Brain microvascular endothelial cell (primary cell): ENCODE measurements at regions not wholly inside any gene's neighbourhood (a gene's known extent, or its start where the extent isn't known, plus 50 kb on each side); places are given as distances from the start of the nearest gene placed in this dataset.
A peak's percentile ranks its signal among the peaks of the same experiment; 100 is the strongest.

Experiments used
- DNase-seq: peaks from one replicate; pipeline ENCODE4 v3.0.0-alpha.2; 2020
- H3K27ac ChIP-seq: fragments of 250-450 bp; sonication (Bioruptor Pico); 2 replicates; pipeline ENCODE4 v1.5.1; 2020; ENCODE audit warnings: mild to moderate bottlenecking, moderate library complexity
- H3K27me3 ChIP-seq: fragments of 250-450 bp; sonication (Bioruptor Pico); replicated peaks from 2 replicates; pipeline ENCODE4 v1.5.1; 2020; ENCODE audit warnings: mild to moderate bottlenecking
- H3K36me3 ChIP-seq: fragments of 250-450 bp; sonication (Bioruptor Pico); replicated peaks from 2 replicates; pipeline ENCODE4 v1.5.1; 2020; ENCODE audit warnings: mild to moderate bottlenecking
- H3K4me3 ChIP-seq: 2 replicates; pipeline ENCODE4 v1.5.1; 2011; ENCODE audit warnings: low read depth, mild to moderate bottlenecking, control low read depth, low read length, moderate library complexity
- in situ Hi-C: cut with HindIII; loops from 2 replicates; pipeline ENCODE4 v1.10.0; 2017; ENCODE audit warnings: low sequenced_read_pairs, low pct_ligation_motif_present
- TF ChIP-seq, protein P1 (sequence below): IDR thresholded peaks from 2 replicates; pipeline ENCODE4 v1.5.1; 2011; ENCODE audit warnings: low read depth, mild to moderate bottlenecking, moderate library complexity, low read length, control low read depth, inconsistent platforms; ENCODE audit errors: missing control alignments

DNA sequence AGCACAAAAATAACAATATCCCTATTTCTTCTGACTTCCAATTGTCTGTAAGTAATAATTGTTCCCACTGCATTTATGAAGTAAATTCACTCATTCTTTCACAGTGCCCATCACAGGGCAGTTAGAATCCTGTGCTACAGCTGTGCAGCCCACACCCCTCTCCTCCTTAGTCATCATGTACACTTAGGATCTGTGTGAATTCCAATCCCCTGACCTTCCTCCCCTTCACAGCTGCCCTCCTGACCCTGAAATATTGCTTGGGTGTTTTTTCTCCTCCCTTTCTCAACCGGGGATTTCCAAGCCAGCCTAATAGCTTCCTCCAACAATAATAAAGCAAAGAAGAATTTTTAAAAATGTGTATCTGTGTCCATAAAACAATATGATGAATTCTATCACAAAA is 91.5 kb upstream of the BEND6 start:
- DNase-seq = peak; percentile 72
- H3K36me3 ChIP-seq = no peaks in the 10 kb centered on the region

DNA sequence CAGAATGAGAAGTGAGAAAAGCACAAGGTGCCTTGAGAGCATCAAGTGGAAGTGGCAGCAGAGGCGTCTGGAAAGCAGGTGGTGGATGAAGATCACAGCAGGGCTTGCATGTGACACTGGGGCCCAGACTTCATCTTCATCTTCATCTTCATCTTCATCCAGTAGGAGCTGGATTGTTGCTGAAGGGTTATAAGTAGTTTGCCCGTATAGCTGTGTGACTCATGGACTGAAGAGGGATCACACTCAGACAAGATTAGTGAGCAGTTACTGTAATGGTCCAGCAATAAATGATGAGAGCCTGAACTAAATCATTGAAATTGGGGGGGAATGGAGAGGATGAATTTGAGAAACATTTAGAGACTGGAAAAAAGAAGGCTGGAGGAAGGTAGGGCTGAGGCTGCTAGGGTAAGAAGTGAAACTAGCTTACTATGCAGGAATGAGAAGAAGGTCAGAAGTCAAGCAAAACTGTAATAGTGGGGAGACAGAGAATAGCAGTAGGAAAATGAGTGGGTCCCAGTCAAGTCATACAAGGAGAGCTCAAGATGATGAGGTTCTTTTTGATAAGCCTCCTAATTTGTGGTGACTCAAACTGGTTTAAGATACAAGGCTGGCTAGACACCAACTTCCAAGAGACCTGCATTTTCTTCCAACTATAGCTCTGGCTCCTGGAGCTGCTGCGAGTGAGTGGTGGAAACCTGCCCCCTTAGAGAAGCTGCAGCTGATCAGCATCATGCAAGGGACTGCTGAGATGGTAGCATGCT is 92.3 kb upstream of the BEND6 start:
- DNase-seq = no peak
- H3K27ac ChIP-seq = peak overlapping the region; percentile 12
- in situ Hi-C loops = no loop called here
- TF ChIP-seq, protein P1, sequence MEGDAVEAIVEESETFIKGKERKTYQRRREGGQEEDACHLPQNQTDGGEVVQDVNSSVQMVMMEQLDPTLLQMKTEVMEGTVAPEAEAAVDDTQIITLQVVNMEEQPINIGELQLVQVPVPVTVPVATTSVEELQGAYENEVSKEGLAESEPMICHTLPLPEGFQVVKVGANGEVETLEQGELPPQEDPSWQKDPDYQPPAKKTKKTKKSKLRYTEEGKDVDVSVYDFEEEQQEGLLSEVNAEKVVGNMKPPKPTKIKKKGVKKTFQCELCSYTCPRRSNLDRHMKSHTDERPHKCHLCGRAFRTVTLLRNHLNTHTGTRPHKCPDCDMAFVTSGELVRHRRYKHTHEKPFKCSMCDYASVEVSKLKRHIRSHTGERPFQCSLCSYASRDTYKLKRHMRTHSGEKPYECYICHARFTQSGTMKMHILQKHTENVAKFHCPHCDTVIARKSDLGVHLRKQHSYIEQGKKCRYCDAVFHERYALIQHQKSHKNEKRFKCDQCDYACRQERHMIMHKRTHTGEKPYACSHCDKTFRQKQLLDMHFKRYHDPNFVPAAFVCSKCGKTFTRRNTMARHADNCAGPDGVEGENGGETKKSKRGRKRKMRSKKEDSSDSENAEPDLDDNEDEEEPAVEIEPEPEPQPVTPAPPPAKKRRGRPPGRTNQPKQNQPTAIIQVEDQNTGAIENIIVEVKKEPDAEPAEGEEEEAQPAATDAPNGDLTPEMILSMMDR = no peak
- H3K27me3 ChIP-seq = no peaks in the 10 kb centered on the region
- H3K4me3 ChIP-seq = no peak overlapping the region
- no peaks in the 10 kb centered on the region for H3K36me3 ChIP-seq

More for the DNA sequence above, 91.5 kb upstream of the BEND6 start:
- Histone ChIP-seq H3K27me3 (no peaks in the 10 kb centered on the region), H3K27ac (peak overlapping the region; percentile 55), H3K4me3 (no peak overlapping the region)
- TF ChIP-seq, protein P1 = no peak
- in situ Hi-C loops = no loop called here

DNA sequence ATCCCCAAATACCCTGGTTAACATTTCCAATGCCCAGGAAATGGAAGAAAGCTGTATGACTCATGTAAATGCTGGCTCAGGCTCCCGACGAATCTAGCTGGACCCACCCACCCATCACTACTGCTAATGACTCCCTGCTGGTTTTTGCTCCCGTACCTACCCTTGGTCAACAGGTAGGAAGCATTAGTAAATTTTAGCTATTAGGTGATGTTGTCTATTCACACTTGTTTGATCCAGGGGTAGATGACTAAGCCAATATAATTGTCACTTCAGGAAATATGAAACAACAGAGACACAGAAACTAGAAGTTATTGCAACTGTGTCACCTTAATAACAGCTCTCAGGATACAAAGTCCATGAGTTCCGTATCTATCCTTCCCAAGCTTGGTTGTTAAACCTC is 94.4 kb upstream of the BEND6 start:
- Histone ChIP-seq H3K36me3 (no peaks in the 10 kb centered on the region), H3K4me3 (no peak overlapping the region), H3K27ac (no peak overlapping the region), H3K27me3 (no peaks in the 10 kb centered on the region)
- peak; percentile 27 for DNase-seq
- in situ Hi-C loops = no loop called here
- TF ChIP-seq, protein P1 = no peak

DNA sequence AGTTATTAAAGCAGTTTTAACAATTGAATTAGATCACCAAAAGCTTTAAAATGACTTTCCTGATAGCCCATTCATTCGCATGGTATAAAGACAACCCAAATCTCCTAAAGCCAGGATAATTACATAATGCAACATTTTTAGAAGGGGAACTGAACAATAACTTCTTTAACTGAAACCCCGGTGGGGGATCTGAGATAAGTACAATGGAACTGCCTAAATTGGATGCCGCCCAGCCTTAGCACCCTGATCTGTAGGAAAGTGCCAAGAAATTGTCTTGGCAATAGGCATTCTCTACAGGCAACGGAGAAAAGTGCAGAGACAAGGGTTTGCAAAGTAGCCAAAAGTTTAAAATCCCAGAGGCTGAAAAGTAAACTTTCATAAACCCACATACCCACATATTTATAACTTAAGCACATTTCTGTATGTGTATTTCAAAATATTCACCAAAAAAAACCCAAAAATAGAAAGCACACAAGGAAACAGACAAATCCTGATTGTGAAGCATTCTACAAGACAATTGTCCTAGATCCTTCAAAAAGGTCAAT is 98.8 kb upstream of the BEND6 start:
- no peak overlapping the region for H3K4me3 ChIP-seq

DNA sequence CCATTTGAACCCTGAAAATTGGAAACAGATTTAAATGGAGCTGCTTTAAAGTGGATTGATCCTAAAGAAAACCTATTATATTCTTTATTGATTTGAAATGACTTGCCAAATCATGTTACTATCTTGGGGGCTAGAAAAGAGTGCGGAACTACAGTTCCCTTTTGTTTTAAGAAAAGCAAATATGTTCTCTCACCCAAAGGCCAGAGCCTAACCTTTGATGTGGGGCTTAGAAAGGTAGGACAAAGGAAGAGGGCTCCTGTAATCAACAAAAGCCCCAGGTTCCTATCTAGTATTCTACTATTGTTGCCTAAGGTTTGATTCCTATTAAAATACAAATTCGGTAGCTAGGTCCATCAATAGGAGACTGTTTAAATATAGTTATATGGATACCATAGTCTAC is 100.8 kb upstream of the BEND6 start:
- H3K36me3 ChIP-seq = no peaks in the 10 kb centered on the region
- DNase-seq = no peak
- in situ Hi-C loops = no loop called here
- no peak overlapping the region for H3K4me3 ChIP-seq
- H3K27ac ChIP-seq = no peak overlapping the region
- TF ChIP-seq, protein P1 = no peak
- no peaks in the 10 kb centered on the region for H3K27me3 ChIP-seq

More for the DNA sequence above, 98.8 kb upstream of the BEND6 start:
- no peak for DNase-seq
- Histone ChIP-seq H3K27me3 (no peaks in the 10 kb centered on the region), H3K36me3 (no peaks in the 10 kb centered on the region), H3K27ac (no peak overlapping the region)
- TF ChIP-seq, protein P1 = no peak
- in situ Hi-C loops = no loop called here
